Lower lobe of right lung (tissue), 2 donors: ENCODE measurements at regions not wholly inside any gene's neighbourhood (a gene's known extent, or its start where the extent isn't known, plus 50 kb on each side); places are given as distances from the start of the nearest gene placed in this dataset.

Experiments
- ATAC-seq, 2 donors: fragments of 200-7000 bp; cut with Tn5 transposase; one replicate each; pipeline ENCODE4 v1.9.1; 2020 to 2022; ENCODE audit warnings: mild to moderate bottlenecking in 2 of 2, moderate library complexity in 2 of 2
- DNase-seq: peaks from one replicate; pipeline ENCODE4 v3.0.0-alpha.2; 2020
- H3K27ac ChIP-seq: fragments of 200-600 bp; one replicate; pipeline ENCODE4 v1.8.0; 2022
- H3K27me3 ChIP-seq: fragments of 200-600 bp; one replicate; pipeline ENCODE4 v1.8.0; 2022; ENCODE audit warnings: low read depth
- H3K36me3 ChIP-seq: fragments of 200-600 bp; one replicate; pipeline ENCODE4 v1.8.0; 2022; ENCODE audit warnings: mild to moderate bottlenecking
- H3K4me1 ChIP-seq: fragments of 200-600 bp; one replicate; pipeline ENCODE4 v1.8.0; 2022
- H3K4me3 ChIP-seq: fragments of 200-600 bp; one replicate; pipeline ENCODE4 v1.8.0; 2022; ENCODE audit warnings: mild to moderate bottlenecking
- H3K9me3 ChIP-seq: fragments of 200-600 bp; one replicate; pipeline ENCODE4 v1.8.0; 2022
- CTCF ChIP-seq: fragments of 200-600 bp; IDR thresholded peaks from one replicate; pipeline ENCODE4 v1.8.0; 2022; ENCODE audit warnings: antibody characterized with exemption, mild to moderate bottlenecking
- intact Hi-C: fragments of 100-400 bp; cut with DNase I; formaldehyde crosslinking; loops from one replicate; pipeline ENCODE4 v1.11.0; 2022
- donor health status: DM: no; HTN: yes; CAD: no; lungs with severe emphysema.

DNA sequence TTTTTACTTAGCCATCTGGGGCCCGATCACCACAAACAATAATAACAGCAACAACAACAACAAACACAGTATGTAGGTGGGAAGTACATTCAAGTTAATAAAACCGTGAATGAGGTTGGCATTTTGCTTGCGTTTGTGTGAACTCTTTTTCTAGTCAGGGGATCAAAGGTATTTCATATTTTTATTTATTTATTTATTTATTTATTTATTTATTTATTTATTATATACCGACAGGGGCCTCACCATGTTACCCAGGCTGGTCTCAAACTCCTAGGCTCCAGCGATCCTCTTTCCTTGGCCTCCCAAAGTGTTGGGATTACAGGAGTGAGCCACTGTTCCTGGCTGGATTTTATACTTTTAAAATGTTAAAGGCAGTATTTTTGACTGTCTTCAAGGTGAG lies 325.4 kb downstream of the RAPGEF2 start:
- peaks cover 11% of the 10 kb centered on the region for H3K4me1 ChIP-seq
- intact Hi-C loops, result no loop called here
- H3K27me3 ChIP-seq, result no peaks in the 10 kb centered on the region
- no peak for ATAC-seq
- no peak overlapping the region for H3K27ac ChIP-seq
- no peaks in the 10 kb centered on the region for H3K9me3 ChIP-seq
- no peaks in the 10 kb centered on the region for H3K36me3 ChIP-seq
- H3K4me3 ChIP-seq, result no peak overlapping the region
- no peak for TF ChIP-seq CTCF
- no peak for DNase-seq

DNA sequence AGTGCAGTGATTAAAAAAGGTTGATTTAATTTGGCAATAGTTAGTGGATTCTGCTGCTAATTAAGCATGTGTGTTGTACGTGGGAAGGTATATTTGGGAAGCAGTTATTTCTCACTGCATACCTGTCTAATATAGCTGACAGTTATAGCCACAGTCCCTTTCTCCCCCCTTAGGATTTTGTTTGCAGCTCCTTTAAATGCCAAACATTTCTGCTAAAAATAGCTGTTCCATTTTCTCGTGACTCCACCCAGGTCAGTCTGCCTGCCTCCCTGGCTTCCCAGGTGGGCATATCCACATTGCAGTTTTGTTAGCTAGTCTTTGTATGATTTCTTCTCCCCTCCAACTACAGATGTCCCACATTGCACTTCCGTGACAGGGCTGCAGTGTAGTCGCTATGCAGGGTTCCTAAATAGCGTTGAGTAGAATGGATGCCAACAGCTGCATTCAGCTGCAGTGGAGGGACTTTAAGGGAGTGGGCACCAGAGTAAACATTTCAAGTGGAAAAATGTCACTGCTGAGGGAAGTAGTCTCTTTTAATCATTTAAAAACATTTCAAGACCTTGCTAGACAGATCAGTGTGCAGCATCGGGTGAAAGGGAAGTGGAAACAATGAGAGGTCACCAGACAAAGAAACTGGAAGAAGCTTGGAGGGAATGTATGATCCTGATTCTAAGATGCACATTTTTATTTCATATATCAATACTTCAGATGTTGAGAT lies 326.3 kb downstream of the RAPGEF2 start:
- ATAC-seq, result no peak
- TF ChIP-seq CTCF, result no peak
- no peak overlapping the region for H3K4me3 ChIP-seq
- H3K36me3 ChIP-seq, result no peaks in the 10 kb centered on the region
- intact Hi-C loops, result no loop called here
- no peak for DNase-seq
- peaks cover 11% of the 10 kb centered on the region for H3K4me1 ChIP-seq
- no peaks in the 10 kb centered on the region for H3K27me3 ChIP-seq
- no peaks in the 10 kb centered on the region for H3K9me3 ChIP-seq
- H3K27ac ChIP-seq, result no peak overlapping the region

DNA sequence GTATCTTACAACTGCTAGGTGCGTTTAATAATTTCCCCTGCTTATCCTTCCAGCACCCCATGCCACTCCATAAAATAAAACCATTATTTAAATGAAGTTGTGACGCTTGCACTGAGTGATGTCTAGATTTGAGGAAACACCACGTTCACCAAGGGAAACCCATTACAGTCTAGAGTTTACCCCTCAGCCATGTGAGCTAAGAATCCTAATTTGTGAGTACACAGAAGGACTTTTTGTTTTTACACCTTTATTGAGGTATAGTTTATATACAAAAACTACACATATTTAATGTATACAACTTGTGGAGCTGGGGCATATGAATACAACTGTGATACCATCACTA lies 326.8 kb downstream of the RAPGEF2 start:
- intact Hi-C loops, result no loop called here
- TF ChIP-seq CTCF, result no peak
- no peak overlapping the region for H3K4me3 ChIP-seq
- H3K9me3 ChIP-seq, result no peaks in the 10 kb centered on the region
- H3K27ac ChIP-seq, result no peak overlapping the region
- no peaks in the 10 kb centered on the region for H3K36me3 ChIP-seq
- no peak for DNase-seq
- H3K4me1 ChIP-seq, result peaks cover 11% of the 10 kb centered on the region
- no peak for ATAC-seq
- H3K27me3 ChIP-seq, result no peaks in the 10 kb centered on the region

GRCh38 chr4:159430896-159431295 lies 328.0 kb downstream of the RAPGEF2 start:
- Histone ChIP-seq H3K27me3 (no peaks in the 10 kb centered on the region), H3K9me3 (no peaks in the 10 kb centered on the region), H3K4me3 (no peak overlapping the region), H3K36me3 (no peaks in the 10 kb centered on the region), H3K27ac (no peak overlapping the region), H3K4me1 (peaks cover 11% of the 10 kb centered on the region)
- no peak for DNase-seq
- ATAC-seq, result no peak
- intact Hi-C loops, result no loop called here
- no peak for TF ChIP-seq CTCF

DNA sequence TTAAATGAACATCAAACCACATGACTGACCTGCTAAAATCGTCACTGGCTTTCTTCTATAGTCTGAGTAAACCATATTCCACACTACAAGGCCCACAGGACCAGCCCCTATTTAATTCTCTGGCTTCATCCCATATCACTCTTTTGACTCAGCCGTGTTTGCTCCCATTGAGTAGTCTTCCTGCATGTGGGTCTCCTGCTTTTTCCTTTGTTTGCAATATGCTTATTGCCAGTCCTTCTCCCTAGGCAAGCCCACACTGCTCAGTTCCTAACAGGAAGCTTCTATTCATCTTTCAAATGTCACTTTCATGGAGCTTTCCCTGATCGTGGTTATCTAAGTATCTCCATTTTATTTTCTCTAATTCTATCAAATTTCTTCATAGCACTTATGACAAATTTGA lies 329.6 kb downstream of the RAPGEF2 start:
- H3K27ac ChIP-seq, result no peak overlapping the region
- intact Hi-C loops, result no loop called here
- no peak for TF ChIP-seq CTCF
- H3K27me3 ChIP-seq, result no peaks in the 10 kb centered on the region
- ATAC-seq (no peak), DNase-seq (no peak)
- H3K4me1 ChIP-seq, result peaks cover 11% of the 10 kb centered on the region
- H3K4me3 ChIP-seq, result no peak overlapping the region
- no peaks in the 10 kb centered on the region for H3K36me3 ChIP-seq
- no peaks in the 10 kb centered on the region for H3K9me3 ChIP-seq
